ENCODE measurements at regions not wholly inside any gene's neighbourhood (a gene's known extent, or its start where the extent isn't known, plus 50 kb on each side); places are given as distances from the start of the nearest gene placed in this dataset.

DNA sequence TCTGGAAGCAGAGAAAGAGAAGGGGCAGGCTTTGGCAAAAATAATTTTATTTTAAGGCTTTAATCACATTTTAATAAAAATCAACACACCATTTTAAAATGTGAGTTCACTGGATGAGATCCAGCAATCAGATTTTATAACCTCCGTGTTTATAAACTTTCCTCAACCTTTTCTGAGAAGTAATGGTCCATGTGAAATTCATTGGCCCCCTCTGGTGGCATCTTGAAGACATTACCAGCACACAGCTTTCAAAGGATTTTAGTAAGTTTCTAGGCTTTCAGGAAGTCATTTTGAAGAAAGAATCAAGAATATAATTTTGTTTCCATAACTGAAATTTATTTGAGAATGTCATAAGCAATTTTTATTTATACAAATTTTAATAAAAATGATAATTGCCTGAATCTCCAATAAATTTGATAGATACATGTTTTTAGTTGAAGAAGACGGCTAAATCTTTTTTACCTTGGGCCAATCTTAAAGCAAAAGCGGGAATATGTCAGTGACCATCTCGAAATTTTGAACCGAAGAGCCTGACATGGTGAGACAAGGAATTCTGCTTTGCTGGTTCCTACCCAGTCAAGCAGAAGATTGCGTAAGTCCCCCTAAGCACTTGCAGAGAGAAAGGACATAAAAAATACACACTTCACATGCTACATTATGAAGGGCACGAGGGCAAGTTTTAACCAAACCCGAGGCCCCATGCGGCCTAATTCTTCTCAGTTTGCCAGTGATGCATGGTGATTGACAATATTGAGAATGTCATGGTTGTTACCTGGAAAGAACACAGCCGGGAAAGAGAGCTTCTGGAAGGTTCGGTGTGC, 128.4 kb upstream of the CBLN2 start:
- intact Hi-C loops (cut with DNase I) = no loop called here
- H3K27me3 ChIP-seq = no peaks in the 10 kb centered on the region
- H3K4me1 ChIP-seq = no peaks in the 10 kb centered on the region
- no peaks in the 10 kb centered on the region for H3K36me3 ChIP-seq
- H3K27ac ChIP-seq = no peak overlapping the region
- DNase-seq (ENCODE audit: extremely low spot score in 2 of 2) = no peak
- no peak for TF ChIP-seq POLR2AphosphoS5 (IDR thresholded peaks at IDR 0.05; ENCODE audit: insufficient read depth in 1 of 2, low read depth in 1 of 2)
- TF ChIP-seq, protein P1, sequence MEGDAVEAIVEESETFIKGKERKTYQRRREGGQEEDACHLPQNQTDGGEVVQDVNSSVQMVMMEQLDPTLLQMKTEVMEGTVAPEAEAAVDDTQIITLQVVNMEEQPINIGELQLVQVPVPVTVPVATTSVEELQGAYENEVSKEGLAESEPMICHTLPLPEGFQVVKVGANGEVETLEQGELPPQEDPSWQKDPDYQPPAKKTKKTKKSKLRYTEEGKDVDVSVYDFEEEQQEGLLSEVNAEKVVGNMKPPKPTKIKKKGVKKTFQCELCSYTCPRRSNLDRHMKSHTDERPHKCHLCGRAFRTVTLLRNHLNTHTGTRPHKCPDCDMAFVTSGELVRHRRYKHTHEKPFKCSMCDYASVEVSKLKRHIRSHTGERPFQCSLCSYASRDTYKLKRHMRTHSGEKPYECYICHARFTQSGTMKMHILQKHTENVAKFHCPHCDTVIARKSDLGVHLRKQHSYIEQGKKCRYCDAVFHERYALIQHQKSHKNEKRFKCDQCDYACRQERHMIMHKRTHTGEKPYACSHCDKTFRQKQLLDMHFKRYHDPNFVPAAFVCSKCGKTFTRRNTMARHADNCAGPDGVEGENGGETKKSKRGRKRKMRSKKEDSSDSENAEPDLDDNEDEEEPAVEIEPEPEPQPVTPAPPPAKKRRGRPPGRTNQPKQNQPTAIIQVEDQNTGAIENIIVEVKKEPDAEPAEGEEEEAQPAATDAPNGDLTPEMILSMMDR (IDR thresholded peaks at IDR 0.05) = peak in 1 of 3 experiments; percentile 7
- H3K9me3 ChIP-seq = no peaks in the 10 kb centered on the region
- no peak overlapping the region for H3K4me3 ChIP-seq

DNA sequence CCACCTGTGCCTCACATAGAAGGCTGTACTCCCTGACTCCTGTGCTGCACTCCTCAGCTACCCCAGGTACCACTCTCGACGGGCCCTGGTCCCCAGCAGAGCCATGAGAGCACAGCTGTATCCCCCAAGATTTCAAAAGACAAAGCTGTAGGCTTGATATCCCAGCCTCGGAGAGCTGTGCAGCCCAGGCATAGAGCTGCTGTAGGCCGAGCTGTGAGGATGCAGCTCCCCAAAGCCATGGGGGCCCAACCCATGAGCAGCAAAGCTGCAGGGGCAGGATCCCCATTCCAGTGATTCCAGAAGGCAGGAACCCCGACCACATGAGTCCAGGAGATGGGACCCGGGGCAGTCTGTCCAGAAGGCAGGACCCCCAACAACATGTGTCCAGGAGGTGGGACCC, 123.8 kb upstream of the CBLN2 start:
- H3K27ac ChIP-seq = no peak overlapping the region
- no peaks in the 10 kb centered on the region for H3K4me1 ChIP-seq
- no peaks in the 10 kb centered on the region for H3K36me3 ChIP-seq
- DNase-seq (ENCODE audit: extremely low spot score in 2 of 2) = no peak
- TF ChIP-seq POLR2A (IDR thresholded peaks at IDR 0.05) = no peak
- H3K9me3 ChIP-seq = no peaks in the 10 kb centered on the region
- no peaks in the 10 kb centered on the region for H3K27me3 ChIP-seq
- H3K4me3 ChIP-seq = no peak overlapping the region
- intact Hi-C loops (cut with DNase I) = no loop called here

GRCh38 chr18:72652990-72653593, 109.0 kb upstream of the CBLN2 start:
- no peak for DNase-seq (ENCODE audit: extremely low spot score in 2 of 2)
- intact Hi-C loops (cut with DNase I) = no loop called here
- TF ChIP-seq POLR2AphosphoS5 (IDR thresholded peaks at IDR 0.05; ENCODE audit: insufficient read depth in 1 of 2, low read depth in 1 of 2) (no peak), POLR2A (IDR thresholded peaks at IDR 0.05) (no peak)
- TF ChIP-seq, protein P1 (IDR thresholded peaks at IDR 0.05) = no peak
- H3K27me3 ChIP-seq = no peaks in the 10 kb centered on the region
- no peak overlapping the region for H3K4me3 ChIP-seq
- H3K9me3 ChIP-seq = no peaks in the 10 kb centered on the region
- H3K27ac ChIP-seq = no peak overlapping the region
- no peaks in the 10 kb centered on the region for H3K36me3 ChIP-seq
- no peaks in the 10 kb centered on the region for H3K4me1 ChIP-seq

- intact Hi-C loops (cut with DNase I) = no loop called here
- Histone ChIP-seq H3K36me3 (no peaks in the 10 kb centered on the region), H3K4me3 (no peak overlapping the region), H3K27me3 (no peaks in the 10 kb centered on the region), H3K27ac (no peak overlapping the region), H3K4me1 (no peaks in the 10 kb centered on the region), H3K9me3 (no peaks in the 10 kb centered on the region)
- DNase-seq (ENCODE audit: extremely low spot score in 2 of 2) = no peak
- TF ChIP-seq POLR2AphosphoS5 (IDR thresholded peaks at IDR 0.05; ENCODE audit: insufficient read depth in 1 of 2, low read depth in 1 of 2) (no peak), POLR2A (IDR thresholded peaks at IDR 0.05) (no peak)
- TF ChIP-seq, protein P1 (IDR thresholded peaks at IDR 0.05) = no peak
Measured at GRCh38 chr18:72651033-72651432, 106.9 kb upstream of the CBLN2 start.

DNA sequence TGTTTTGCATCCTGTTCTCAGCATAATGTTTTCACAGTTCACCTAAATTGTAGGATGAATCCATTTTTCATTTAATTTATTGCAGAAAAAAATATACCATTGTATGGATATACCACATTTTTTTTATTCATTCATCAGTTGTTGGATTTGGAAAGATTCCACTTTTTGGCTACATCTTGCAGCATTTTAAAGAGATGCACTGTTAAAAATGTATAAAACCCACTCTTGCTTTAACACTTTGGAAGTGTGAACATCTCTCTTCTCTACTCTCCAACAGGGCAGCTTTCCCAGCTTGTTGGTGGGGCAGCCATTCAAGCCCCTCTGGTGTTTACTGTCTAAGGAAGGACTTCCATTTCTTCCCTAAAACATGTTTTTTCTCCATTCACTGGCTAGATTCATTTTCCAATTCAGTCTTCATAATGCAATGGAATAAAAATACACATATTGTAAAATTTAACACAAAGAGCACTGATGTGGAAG, 104.4 kb upstream of the CBLN2 start:
- Histone ChIP-seq H3K27me3 (no peaks in the 10 kb centered on the region), H3K4me1 (no peaks in the 10 kb centered on the region), H3K36me3 (no peaks in the 10 kb centered on the region), H3K27ac (no peak overlapping the region), H3K9me3 (no peaks in the 10 kb centered on the region), H3K4me3 (no peak overlapping the region)
- intact Hi-C loops (cut with DNase I) = no loop called here
- TF ChIP-seq POLR2A (IDR thresholded peaks at IDR 0.05) (no peak), POLR2AphosphoS5 (IDR thresholded peaks at IDR 0.05; ENCODE audit: insufficient read depth in 1 of 2, low read depth in 1 of 2) (no peak)
- TF ChIP-seq, protein P1 (IDR thresholded peaks at IDR 0.05) = no peak
- no peak for DNase-seq (ENCODE audit: extremely low spot score in 2 of 2)
